ENCODE measurements at regions not wholly inside any gene's neighbourhood (a gene's known extent, or its start where the extent isn't known, plus 50 kb on each side); places are given as distances from the start of the nearest gene placed in this dataset.

GRCh38 chr5:18052569-18052968, 418.3 kb downstream of the TAF11L14 start:
- TF ChIP-seq CTCF (IDR thresholded peaks at IDR 0.05; ENCODE audit: poor library complexity) = no peak
- TF ChIP-seq EZH2 (IDR thresholded peaks at IDR 0.05; ENCODE audit: borderline replicate concordance) = no peak
- TF ChIP-seq EZH2phosphoT487 (IDR thresholded peaks at IDR 0.05; ENCODE audit: low read depth, severe bottlenecking, unreplicated experiment) = no peak
